HFF-Myc (cell line): ENCODE measurements at regions not wholly inside any gene's neighbourhood (a gene's known extent, or its start where the extent isn't known, plus 50 kb on each side); places are given as distances from the start of the nearest gene placed in this dataset.

Experiments used
- DNase-seq: peaks from one replicate; pipeline ENCODE4 v3.0.0-alpha.2; 2011; ENCODE audit warnings: low read depth; ENCODE audit errors: extremely low read depth
- H3K4me3 ChIP-seq: replicated peaks from 2 replicates; pipeline ENCODE4 v1.5.1; 2011; ENCODE audit warnings: low read depth, mild to moderate bottlenecking, control low read depth, low read length
- TF ChIP-seq, protein P1 (sequence below): IDR thresholded peaks from 2 replicates; pipeline ENCODE4 v1.5.1; 2012; ENCODE audit warnings: mild to moderate bottlenecking, low read depth, low read length, control low read depth; ENCODE audit errors: missing control alignments

DNA sequence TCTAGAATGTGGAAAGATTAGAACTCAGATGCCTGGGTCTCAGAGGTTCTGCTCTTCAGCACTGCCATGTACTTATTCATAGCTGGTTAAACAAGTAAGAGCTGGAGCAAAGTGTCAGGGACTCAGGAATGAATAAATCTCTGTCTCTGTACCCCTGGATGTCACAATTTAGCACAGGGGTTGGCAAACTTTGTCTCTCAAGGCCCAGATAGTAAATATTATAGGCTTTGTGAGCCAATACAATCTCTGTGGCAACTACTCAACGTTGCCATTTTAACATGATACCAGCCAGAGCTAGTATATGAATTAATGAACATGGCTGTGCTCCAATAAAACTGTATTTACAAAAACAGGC is 220.3 kb upstream of the MON1B start:
- no peak for DNase-seq
- TF ChIP-seq, protein P1, sequence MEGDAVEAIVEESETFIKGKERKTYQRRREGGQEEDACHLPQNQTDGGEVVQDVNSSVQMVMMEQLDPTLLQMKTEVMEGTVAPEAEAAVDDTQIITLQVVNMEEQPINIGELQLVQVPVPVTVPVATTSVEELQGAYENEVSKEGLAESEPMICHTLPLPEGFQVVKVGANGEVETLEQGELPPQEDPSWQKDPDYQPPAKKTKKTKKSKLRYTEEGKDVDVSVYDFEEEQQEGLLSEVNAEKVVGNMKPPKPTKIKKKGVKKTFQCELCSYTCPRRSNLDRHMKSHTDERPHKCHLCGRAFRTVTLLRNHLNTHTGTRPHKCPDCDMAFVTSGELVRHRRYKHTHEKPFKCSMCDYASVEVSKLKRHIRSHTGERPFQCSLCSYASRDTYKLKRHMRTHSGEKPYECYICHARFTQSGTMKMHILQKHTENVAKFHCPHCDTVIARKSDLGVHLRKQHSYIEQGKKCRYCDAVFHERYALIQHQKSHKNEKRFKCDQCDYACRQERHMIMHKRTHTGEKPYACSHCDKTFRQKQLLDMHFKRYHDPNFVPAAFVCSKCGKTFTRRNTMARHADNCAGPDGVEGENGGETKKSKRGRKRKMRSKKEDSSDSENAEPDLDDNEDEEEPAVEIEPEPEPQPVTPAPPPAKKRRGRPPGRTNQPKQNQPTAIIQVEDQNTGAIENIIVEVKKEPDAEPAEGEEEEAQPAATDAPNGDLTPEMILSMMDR, result no peak
- H3K4me3 ChIP-seq, result no peak overlapping the region

DNA sequence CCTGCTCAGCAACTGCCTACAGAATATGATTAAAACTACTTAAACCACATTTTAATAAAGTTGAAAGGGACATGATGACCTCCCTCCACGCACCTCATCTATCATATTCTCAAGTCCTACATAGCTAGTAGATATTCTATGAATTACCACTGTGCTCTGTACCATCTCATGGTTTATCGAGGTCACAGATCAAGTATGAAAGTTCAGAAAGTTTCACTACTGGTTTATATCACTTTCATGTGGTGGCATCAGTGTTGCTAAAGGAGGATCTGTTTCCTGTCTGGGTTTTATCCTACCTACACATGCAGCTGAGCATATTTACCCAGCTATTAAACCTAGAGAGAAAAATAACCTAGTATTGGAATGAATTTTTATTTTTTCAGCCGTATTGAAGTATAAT is 214.9 kb upstream of the MON1B start:
- no peak overlapping the region for H3K4me3 ChIP-seq
- DNase-seq, result no peak
- TF ChIP-seq, protein P1, result no peak

DNA sequence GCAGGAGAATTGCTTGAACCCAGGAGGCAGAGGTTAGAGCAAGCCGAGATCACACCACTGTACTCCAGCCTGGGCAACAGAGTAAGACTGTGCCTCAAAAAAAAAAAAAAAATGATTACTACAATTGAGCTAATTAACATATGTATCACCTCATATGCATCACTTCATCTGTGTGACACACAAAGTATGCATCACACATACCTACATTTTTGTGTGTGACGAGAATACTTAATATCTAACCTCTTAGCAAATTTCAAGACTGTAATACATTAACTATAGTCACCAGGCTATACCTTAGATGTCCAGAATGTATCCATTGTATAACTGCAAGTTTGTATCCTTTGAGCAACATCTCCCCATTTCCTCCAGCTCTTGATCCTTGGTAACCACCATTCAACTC is 214.2 kb upstream of the MON1B start:
- no peak overlapping the region for H3K4me3 ChIP-seq
- TF ChIP-seq, protein P1, result no peak
- DNase-seq, result no peak

DNA sequence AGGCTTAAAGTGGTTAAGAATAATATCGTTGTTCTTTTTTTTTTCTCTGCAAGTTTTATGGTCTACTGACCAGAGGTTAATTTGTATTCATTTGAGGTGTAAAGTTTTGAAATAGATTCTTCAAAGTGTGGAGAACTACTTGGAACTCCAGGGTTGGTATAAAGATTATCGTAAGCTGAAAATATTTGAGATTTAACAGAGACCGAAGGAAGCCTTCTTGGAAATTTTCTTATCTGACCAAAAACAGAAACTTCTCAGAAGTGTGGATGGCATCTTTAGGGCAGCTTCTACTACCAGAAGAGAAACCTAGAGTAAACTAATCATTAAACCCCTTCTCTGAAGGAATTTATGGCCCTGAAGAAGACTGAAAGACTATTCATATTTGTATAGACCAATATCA is 206.8 kb upstream of the MON1B start:
- DNase-seq, result no peak
- TF ChIP-seq, protein P1, result no peak
- H3K4me3 ChIP-seq, result no peak overlapping the region

DNA sequence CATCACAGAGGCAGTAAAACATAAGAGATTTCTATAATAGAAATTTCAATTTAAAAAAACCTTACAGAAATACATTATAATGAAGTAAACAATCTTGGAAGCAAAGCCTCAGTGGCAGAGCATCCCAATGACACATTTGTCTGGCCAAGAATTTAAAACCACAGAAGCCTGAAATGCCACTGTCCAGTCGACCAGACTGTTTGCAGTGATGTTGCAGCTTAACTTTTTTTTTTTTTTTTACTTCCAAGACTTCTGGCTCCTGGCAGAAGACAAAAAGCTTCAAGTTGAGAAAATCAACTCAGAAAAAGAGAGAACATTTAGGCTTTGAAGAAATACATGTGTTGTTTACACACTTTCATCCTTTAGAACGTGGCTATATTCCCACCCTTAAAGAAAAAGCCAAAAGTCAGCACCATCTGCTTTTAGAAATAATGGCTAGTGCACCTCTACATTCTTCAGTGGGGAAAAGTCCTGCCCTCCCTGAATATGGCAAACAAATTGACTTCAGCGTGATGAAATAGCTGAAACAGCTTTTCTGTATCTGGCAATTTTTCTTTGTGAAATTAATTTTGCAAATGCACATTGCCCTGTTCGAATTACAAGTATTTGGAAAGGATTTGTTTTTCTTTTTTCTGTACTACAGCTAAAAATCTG is 205.5 kb upstream of the MON1B start:
- H3K4me3 ChIP-seq, result no peak overlapping the region
- TF ChIP-seq, protein P1, result no peak
- no peak for DNase-seq

DNA sequence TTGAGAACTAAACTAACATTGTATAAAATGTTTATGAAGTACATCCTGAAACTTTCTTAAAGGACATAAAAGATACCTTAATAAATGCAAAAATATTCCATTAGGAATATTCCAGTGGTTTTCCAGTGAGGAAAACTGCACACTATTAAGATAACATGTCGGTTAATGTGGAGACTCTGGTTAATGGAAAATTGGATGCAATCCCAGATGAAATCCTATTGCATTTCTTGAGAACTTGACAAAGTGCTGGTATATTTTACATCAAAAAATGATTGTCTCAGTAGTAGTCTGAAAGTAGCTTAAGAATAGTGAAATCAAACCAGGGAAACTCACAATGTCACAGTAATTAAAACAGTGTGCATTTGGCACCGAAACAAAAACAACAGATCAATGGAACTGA is 202.5 kb upstream of the MON1B start:
- TF ChIP-seq, protein P1, result no peak
- no peak for DNase-seq
- no peak overlapping the region for H3K4me3 ChIP-seq

DNA sequence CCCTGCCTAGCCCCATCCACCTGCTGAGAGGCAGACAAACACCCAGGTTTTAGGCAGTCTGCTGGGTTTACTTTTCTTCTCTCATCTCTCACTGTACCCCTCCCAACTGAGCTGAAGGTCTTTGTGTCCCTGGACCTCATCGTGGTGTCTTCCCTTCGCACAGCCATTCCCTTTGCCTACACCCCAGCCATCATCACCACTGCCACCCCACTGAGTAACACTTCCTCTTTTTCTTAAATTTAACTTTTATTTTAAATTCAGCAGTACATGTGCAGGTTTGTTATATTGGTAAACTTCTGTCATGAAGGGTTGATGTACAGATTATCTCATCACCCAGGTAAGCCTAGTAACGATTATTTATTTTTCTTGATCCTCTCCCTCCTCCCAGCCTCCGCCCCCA is 188.3 kb upstream of the MON1B start:
- DNase-seq, result no peak
- no peak overlapping the region for H3K4me3 ChIP-seq
- TF ChIP-seq, protein P1, result no peak
